H1 (cell line): ENCODE measurements at regions not wholly inside any gene's neighbourhood (a gene's known extent, or its start where the extent isn't known, plus 50 kb on each side); places are given as distances from the start of the nearest gene placed in this dataset.

Experiments
- CTCF ChIA-PET: fragments of 300-600 bp; sonication (Branson Sonifier 250); formaldehyde crosslinking; loops from one replicate; lab custom pipeline; 2021; ENCODE audit not compliant: partially characterized antibody; lab: Charles Lee
- POLR2A ChIA-PET: fragments of 300-600 bp; sonication (Branson Sonifier 250); formaldehyde crosslinking; loops from one replicate; lab custom pipeline; 2021; ENCODE audit warnings: inconsistent platforms; ENCODE audit not compliant: partially characterized antibody; lab: Charles Lee
- DNase-seq, 2 experiments: peaks; one replicate each; pipeline versions ENCODE4 v3.0.0 to v3.0.0-alpha.2; 2010 to 2022; ENCODE audit warnings: low spot score in 2 of 2, low read depth in 1 of 2, mixed read lengths in 1 of 2
- FAIRE-seq: peaks from 2 replicates; lab custom pipeline; 2011; peaks lifted over from hg19 to GRCh38; lab: Jason Lieb, UNC
- H2AFZ ChIP-seq: 2 replicates; pipeline ENCODE4 v1.8.1; 2012; ENCODE audit warnings: low read length, inconsistent platforms
- H2AK5ac ChIP-seq: 2 replicates; pipeline ENCODE4 v1.6.1; 2013; ENCODE audit warnings: low read depth, low read length
- H2BK120ac ChIP-seq: replicated peaks from 2 replicates; pipeline ENCODE3; 2013; ENCODE audit warnings: low read depth, low read length, inconsistent platforms
- H2BK12ac ChIP-seq: 2 replicates; pipeline ENCODE4 v1.6.1; 2013; ENCODE audit warnings: low read depth, low read length
- H2BK15ac ChIP-seq: 2 replicates; pipeline ENCODE4 v1.6.1; 2013; ENCODE audit warnings: low read length
- H2BK20ac ChIP-seq: 2 replicates; pipeline ENCODE4 v1.6.1; 2013; ENCODE audit warnings: low read length
- H2BK5ac ChIP-seq: 2 replicates; pipeline ENCODE4 v1.6.1; 2013; ENCODE audit warnings: low read depth, low read length
- H3K14ac ChIP-seq: 2 replicates; pipeline ENCODE4 v1.6.1; 2013; ENCODE audit warnings: inconsistent platforms; ENCODE audit not compliant: insufficient read length
- H3K18ac ChIP-seq: 2 replicates; pipeline ENCODE4 v1.6.1; 2013; ENCODE audit warnings: low read length; ENCODE audit errors: extremely low read depth
- H3K23ac ChIP-seq: 2 replicates; pipeline ENCODE4 v1.6.1; 2013; ENCODE audit warnings: inconsistent platforms; ENCODE audit not compliant: insufficient read length
- H3K23me2 ChIP-seq: 2 replicates; pipeline ENCODE4 v1.6.1; 2013; ENCODE audit warnings: low read depth, low read length
- H3K27ac ChIP-seq: 2 replicates; pipeline ENCODE4 v1.6.1; 2011; ENCODE audit warnings: low read depth, low read length, inconsistent platforms
- H3K27me3 ChIP-seq, 4 experiments: replicated peaks in 1 of 4; 1 replicate in 1 of 4; 2 replicates in 3 of 4; pipeline versions ENCODE4 v1.6.1 to v1.8.1; 2011 to 2013; ENCODE audit warnings: low read length in 3 of 4, mild to moderate bottlenecking in 3 of 4, inconsistent platforms in 2 of 4, mixed read lengths in 2 of 4, moderate library complexity in 1 of 4; ENCODE audit not compliant: control insufficient read depth in 3 of 4, insufficient read depth in 3 of 4; ENCODE audit errors: extremely low read depth in 1 of 4
- H3K36me3 ChIP-seq, 4 experiments: 2 replicates each; pipeline versions ENCODE4 v1.6.1 to v1.8.1; 2011 to 2013; ENCODE audit warnings: mild to moderate bottlenecking in 4 of 4, low read length in 3 of 4, moderate library complexity in 2 of 4, control low read depth in 1 of 4, inconsistent platforms in 1 of 4; ENCODE audit not compliant: insufficient read depth in 4 of 4, control insufficient read depth in 2 of 4
- H3K4ac ChIP-seq: replicated peaks from 2 replicates; pipeline ENCODE3; 2013; ENCODE audit warnings: low read length, low read depth, mixed read lengths, inconsistent platforms; ENCODE audit not compliant: insufficient read length
- H3K4me1 ChIP-seq, 4 experiments: replicated peaks in 1 of 4; 1 replicate in 1 of 4; 2 replicates in 3 of 4; pipeline versions ENCODE4 v1.6.1 to v1.8.1; 2011 to 2013; ENCODE audit warnings: low read length in 3 of 4, inconsistent platforms in 2 of 4, mixed read lengths in 1 of 4; ENCODE audit not compliant: insufficient read depth in 4 of 4, control insufficient read depth in 3 of 4
- H3K4me2 ChIP-seq, 2 experiments: 2 replicates each; pipeline versions ENCODE4 v1.6.1 to v1.8.1; 2011 to 2013; ENCODE audit warnings: low read depth in 2 of 2, low read length in 2 of 2, control low read depth in 1 of 2, inconsistent platforms in 1 of 2, mild to moderate bottlenecking in 1 of 2; ENCODE audit not compliant: insufficient read depth in 1 of 2
- H3K4me3 ChIP-seq, 4 experiments: fragments of 200-600, 300-600 bp in 1 of 4; sonication (generic), shearing (Covaris generic), sonication (Bioruptor Twin) in 1 of 4; 2 replicates each; pipeline versions ENCODE4 v1.5.1 to v1.8.1; 2011 to 2016; ENCODE audit warnings: low read length in 4 of 4, low read depth in 3 of 4, control low read depth in 2 of 4, inconsistent platforms in 2 of 4, mild to moderate bottlenecking in 2 of 4, mixed read lengths in 1 of 4, moderate library complexity in 1 of 4; ENCODE audit not compliant: insufficient read depth in 2 of 4; ENCODE audit errors: extremely low read depth in 1 of 4
- H3K56ac ChIP-seq: replicated peaks from 2 replicates; pipeline ENCODE3; 2013; ENCODE audit warnings: low read depth, mild to moderate bottlenecking, mixed read lengths, low read length, inconsistent platforms; ENCODE audit not compliant: insufficient read length
- H3K79me1 ChIP-seq: 2 replicates; pipeline ENCODE4 v1.6.1; 2013; ENCODE audit warnings: low read depth, low read length, control low read depth
- H3K79me2 ChIP-seq, 2 experiments: 2 replicates each; pipeline versions ENCODE4 v1.6.1 to v1.8.1; 2012 to 2013; ENCODE audit warnings: low read length in 2 of 2, mild to moderate bottlenecking in 2 of 2, inconsistent platforms in 1 of 2; ENCODE audit not compliant: insufficient read depth in 2 of 2, control insufficient read depth in 1 of 2
- H3K9ac ChIP-seq, 4 experiments: replicated peaks in 1 of 4; 1 replicate in 1 of 4; 2 replicates in 3 of 4; pipeline versions ENCODE4 v1.6.1 to v1.8.1; 2011 to 2013; ENCODE audit warnings: low read depth in 3 of 4, low read length in 3 of 4, control low read depth in 2 of 4, mild to moderate bottlenecking in 2 of 4, moderate library complexity in 2 of 4, inconsistent platforms in 1 of 4; ENCODE audit errors: extremely low read depth in 1 of 4
- H3K9me3 ChIP-seq, 2 experiments: 2 replicates each; pipeline versions ENCODE4 v1.6.1 to v1.8.1; 2012 to 2013; ENCODE audit warnings: mild to moderate bottlenecking in 2 of 2, moderate library complexity in 2 of 2, control low read depth in 1 of 2, inconsistent platforms in 1 of 2, low read depth in 1 of 2, low read length in 1 of 2, mixed read lengths in 1 of 2; ENCODE audit not compliant: insufficient read depth in 2 of 2
- H4K20me1 ChIP-seq, 2 experiments: replicated peaks in 1 of 2; 2 replicates each; pipeline versions ENCODE3 to v1.8.1; 2011 to 2013; ENCODE audit warnings: inconsistent platforms in 2 of 2, low read length in 2 of 2, mild to moderate bottlenecking in 1 of 2; ENCODE audit not compliant: insufficient read depth in 2 of 2, control insufficient read depth in 1 of 2
- H4K5ac ChIP-seq: 2 replicates; pipeline ENCODE4 v1.6.1; 2013; ENCODE audit warnings: low read length, low read depth, mixed read lengths, inconsistent platforms; ENCODE audit not compliant: insufficient read length
- H4K8ac ChIP-seq: 2 replicates; pipeline ENCODE4 v1.8.0; 2013; ENCODE audit warnings: mild to moderate bottlenecking, moderate library complexity, low read length, inconsistent platforms; ENCODE audit not compliant: insufficient read depth; ENCODE audit errors: extremely low read depth
- H4K91ac ChIP-seq: replicated peaks from 2 replicates; pipeline ENCODE3; 2013; ENCODE audit warnings: low read length, mixed read lengths, inconsistent platforms; ENCODE audit not compliant: insufficient read length
- BCL11A ChIP-seq, 2 experiments: IDR thresholded peaks; one replicate each; pipeline ENCODE4 v1.6.1; 2011; ENCODE audit warnings: low read depth in 2 of 2, low read length in 2 of 2, mild to moderate bottlenecking in 2 of 2
- E2F6 ChIP-seq: IDR thresholded peaks from 2 replicates; pipeline ENCODE4 v1.6.1; 2012; ENCODE audit warnings: inconsistent platforms
- HDAC2 ChIP-seq, 2 experiments: fragments of 300-600 bp in 1 of 2; sonication (generic) in 1 of 2; IDR thresholded peaks; 2 replicates each; pipeline ENCODE4 v1.6.1; 2011 to 2012; ENCODE audit warnings: low read depth in 2 of 2, low read length in 2 of 2, mild to moderate bottlenecking in 2 of 2, moderate library complexity in 2 of 2, borderline replicate concordance in 1 of 2, inconsistent platforms in 1 of 2
- JUN ChIP-seq: IDR thresholded peaks from 2 replicates; pipeline ENCODE4 v1.6.1; 2011; ENCODE audit warnings: low read depth, mild to moderate bottlenecking, improper control_type of control experiment, low read length
- MAX ChIP-seq: IDR thresholded peaks from 2 replicates; pipeline ENCODE4 v1.6.1; 2012; ENCODE audit warnings: inconsistent platforms
- POU5F1 ChIP-seq: IDR thresholded peaks from 2 replicates; pipeline ENCODE4 v1.6.1; 2011; ENCODE audit warnings: low read depth, mild to moderate bottlenecking, low read length, moderate library complexity
- SIN3A ChIP-seq, 2 experiments: IDR thresholded peaks in 1 of 2; conservative IDR thresholded peaks in 1 of 2; 2 replicates each; pipeline ENCODE4 v1.6.1; 2011 to 2012; ENCODE audit warnings: low read length in 2 of 2, improper control_type of control experiment in 1 of 2, low read depth in 1 of 2, mild to moderate bottlenecking in 1 of 2
- SIRT6 ChIP-seq: IDR thresholded peaks from one replicate; pipeline ENCODE4 v1.7.1; 2012; ENCODE audit warnings: low read length, inconsistent platforms
- SUZ12 ChIP-seq: fragments of 200-600 bp; sonication (generic); IDR thresholded peaks from 2 replicates; pipeline ENCODE4 v1.6.1; 2012; ENCODE audit warnings: mild to moderate bottlenecking, inconsistent platforms, low read length, moderate library complexity, mixed read lengths
- TAF1 ChIP-seq: IDR thresholded peaks from 2 replicates; pipeline ENCODE4 v1.6.1; 2011; ENCODE audit warnings: mild to moderate bottlenecking, low read depth, low read length
- TBP ChIP-seq: IDR thresholded peaks from 2 replicates; pipeline ENCODE4 v1.6.1; 2011; ENCODE audit warnings: low read depth, low read length, improper control_type of control experiment
- WGBS, 2 experiments: shearing (Covaris generic) in 1 of 2; methylation state at CpG; one replicate each; pipeline versions ENCODE4 v1.1.6 to v1.1.7; 2013 to 2015; ENCODE audit warnings: low lambda C conversion rate in 2 of 2, mixed read lengths in 2 of 2, inconsistent platforms in 1 of 2, low coverage in 1 of 2, missing lambda C conversion rate in 1 of 2; ENCODE audit not compliant: insufficient replicate concordance in 2 of 2, insufficient coverage in 1 of 2, insufficient read length in 1 of 2; ENCODE audit errors: extremely low coverage in 1 of 2, missing lambda C conversion rate in 1 of 2; 5-methylcytosine and 5-hydroxymethylcytosine counted together
- TF ChIP-seq, protein P1 (sequence below): IDR thresholded peaks from 2 replicates; pipeline ENCODE4 v1.6.1; 2012; ENCODE audit warnings: low read length, inconsistent platforms

DNA sequence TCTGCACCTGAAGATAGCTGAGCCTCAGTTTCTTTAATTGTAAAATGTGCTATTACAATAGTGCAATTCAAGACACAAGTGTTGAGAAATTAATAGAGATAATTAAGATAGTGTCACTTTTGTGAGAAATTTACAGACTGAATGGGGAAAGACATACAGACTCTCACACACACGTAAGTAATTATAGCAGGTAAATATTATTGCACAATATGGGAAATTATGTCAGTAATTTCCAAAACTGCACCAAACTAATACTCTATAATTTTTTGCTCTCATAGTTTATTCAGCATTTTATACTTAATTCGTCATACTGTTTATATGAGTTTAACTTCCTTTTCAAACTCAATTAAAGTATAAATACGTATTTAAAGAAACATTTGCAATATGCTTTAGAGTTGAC, 124.9 kb upstream of the GYPC start:
- no peaks in the 10 kb centered on the region for H3K79me1 ChIP-seq
- H3K14ac ChIP-seq, result no peak overlapping the region
- TF ChIP-seq POU5F1, result no peak
- no peak for TF ChIP-seq E2F6
- TF ChIP-seq SIRT6, result no peak
- no peak for TF ChIP-seq TBP
- no peak for TF ChIP-seq SUZ12
- no peak for TF ChIP-seq SIN3A (conservative IDR thresholded peaks at IDR 0.05 in 1 of 2, IDR thresholded peaks at IDR 0.05 in 1 of 2; ENCODE audit: low read depth in 1 of 2, low read length in 2 of 2)
- no peak for TF ChIP-seq JUN
- no peak for TF ChIP-seq HDAC2 (IDR thresholded peaks at IDR 0.05; ENCODE audit: borderline replicate concordance in 1 of 2, low read depth in 2 of 2, low read length in 2 of 2)
- TF ChIP-seq BCL11A (IDR thresholded peaks at IDR 0.05; ENCODE audit: low read depth in 2 of 2, low read length in 2 of 2), result no peak
- TF ChIP-seq TAF1, result no peak
- TF ChIP-seq, protein P1, sequence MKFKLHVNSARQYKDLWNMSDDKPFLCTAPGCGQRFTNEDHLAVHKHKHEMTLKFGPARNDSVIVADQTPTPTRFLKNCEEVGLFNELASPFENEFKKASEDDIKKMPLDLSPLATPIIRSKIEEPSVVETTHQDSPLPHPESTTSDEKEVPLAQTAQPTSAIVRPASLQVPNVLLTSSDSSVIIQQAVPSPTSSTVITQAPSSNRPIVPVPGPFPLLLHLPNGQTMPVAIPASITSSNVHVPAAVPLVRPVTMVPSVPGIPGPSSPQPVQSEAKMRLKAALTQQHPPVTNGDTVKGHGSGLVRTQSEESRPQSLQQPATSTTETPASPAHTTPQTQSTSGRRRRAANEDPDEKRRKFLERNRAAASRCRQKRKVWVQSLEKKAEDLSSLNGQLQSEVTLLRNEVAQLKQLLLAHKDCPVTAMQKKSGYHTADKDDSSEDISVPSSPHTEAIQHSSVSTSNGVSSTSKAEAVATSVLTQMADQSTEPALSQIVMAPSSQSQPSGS, result no peak
- TF ChIP-seq MAX, result no peak
- H3K4ac ChIP-seq, result no peak overlapping the region
- POLR2A ChIA-PET, result interaction anchor here (0.7 kb wide), 1 partner anchor 283 kb away, joined by 3 read pairs; no protein-coding TSS in a partner anchor
- no peaks in the 10 kb centered on the region for H4K20me1 ChIP-seq
- H3K23me2 ChIP-seq, result no peaks in the 10 kb centered on the region
- no peak overlapping the region for H2AK5ac ChIP-seq
- H2BK20ac ChIP-seq, result no peak overlapping the region
- H4K8ac ChIP-seq, result no peak overlapping the region
- H3K27ac ChIP-seq, result no peak overlapping the region
- H3K56ac ChIP-seq, result no peak overlapping the region
- H2BK12ac ChIP-seq, result no peak overlapping the region
- H3K36me3 ChIP-seq, result no peaks in the 10 kb centered on the region
- no peak overlapping the region for H2AFZ ChIP-seq
- 88% methylated on average over 3 of the region's 3 CpGs; no CpG with 5 or more reads in 1 of the 2 experiments for WGBS, 2 experiments
- H3K9me3 ChIP-seq, result no peaks in the 10 kb centered on the region
- H2BK15ac ChIP-seq, result no peak overlapping the region
- H3K79me2 ChIP-seq, result no peaks in the 10 kb centered on the region
- CTCF ChIA-PET, result interaction anchor here (3.8 kb wide), 1 partner anchor 247 kb away, joined by 53 read pairs; no protein-coding TSS in a partner anchor
- H2BK5ac ChIP-seq, result no peak overlapping the region
- no peak overlapping the region for H4K5ac ChIP-seq
- no peak overlapping the region for H3K4me2 ChIP-seq
- FAIRE-seq (no peak), DNase-seq (no peak)
- H3K4me1 ChIP-seq, result no peaks in the 10 kb centered on the region
- H3K9ac ChIP-seq, result no peak overlapping the region
- H3K27me3 ChIP-seq, result no peaks in the 10 kb centered on the region
- H4K91ac ChIP-seq, result no peak overlapping the region
- no peak overlapping the region for H3K18ac ChIP-seq
- H3K4me3 ChIP-seq, result no peak overlapping the region
- H2BK120ac ChIP-seq, result no peak overlapping the region
- no peak overlapping the region for H3K23ac ChIP-seq
